Osteoblast (primary cell): ENCODE measurements at regions not wholly inside any gene's neighbourhood (a gene's known extent, or its start where the extent isn't known, plus 50 kb on each side); places are given as distances from the start of the nearest gene placed in this dataset.

ENCODE experiments used
- DNase-seq: peaks from one replicate; pipeline ENCODE4 v3.0.0; 2011; ENCODE audit warnings: low spot score, mixed read lengths; ENCODE audit not compliant: insufficient read length; ENCODE audit errors: missing footprints
- H2AFZ ChIP-seq: 2 replicates; pipeline ENCODE4 v1.6.0; 2011; ENCODE audit warnings: mild to moderate bottlenecking, low read length
- H3K27ac ChIP-seq: 2 replicates; pipeline ENCODE4 v1.5.1; 2011; ENCODE audit warnings: mild to moderate bottlenecking, low read depth, low read length, moderate library complexity
- H3K27me3 ChIP-seq: 2 replicates; pipeline ENCODE4 v1.6.0; 2012; ENCODE audit warnings: mild to moderate bottlenecking, control low read depth, inconsistent platforms, low read length, moderate library complexity; ENCODE audit not compliant: insufficient read depth
- H3K36me3 ChIP-seq: 2 replicates; pipeline ENCODE4 v1.5.1; 2011; ENCODE audit warnings: mild to moderate bottlenecking, low read length, control low read depth, moderate library complexity; ENCODE audit not compliant: insufficient read depth
- H3K4me1 ChIP-seq: 2 replicates; pipeline ENCODE4 v1.5.1; 2011; ENCODE audit warnings: mild to moderate bottlenecking, low read length, control low read depth, moderate library complexity; ENCODE audit not compliant: insufficient read depth
- H3K4me2 ChIP-seq: 2 replicates; pipeline ENCODE4 v1.6.0; 2011; ENCODE audit warnings: mild to moderate bottlenecking, low read length; ENCODE audit not compliant: insufficient read depth
- H3K4me3 ChIP-seq: fragments of 200-600 bp; sonication (generic); 3 replicates; pipeline ENCODE4 v1.5.1; 2012; ENCODE audit warnings: mild to moderate bottlenecking, low read length, inconsistent platforms; ENCODE audit not compliant: insufficient read depth
- H3K79me2 ChIP-seq: 2 replicates; pipeline ENCODE4 v1.6.0; 2012; ENCODE audit warnings: mild to moderate bottlenecking, low read length, control low read depth, inconsistent platforms; ENCODE audit not compliant: insufficient read depth
- H3K9me3 ChIP-seq: 2 replicates; pipeline ENCODE4 v1.5.1; 2011; ENCODE audit warnings: low read depth, low read length, control low read depth
- H4K20me1 ChIP-seq: 2 replicates; pipeline ENCODE4 v1.6.0; 2012; ENCODE audit warnings: mild to moderate bottlenecking, low read length, control low read depth; ENCODE audit not compliant: insufficient read depth
- TF ChIP-seq, protein P1 (sequence below): IDR thresholded peaks from 2 replicates; pipeline ENCODE4 v1.5.1; 2011; ENCODE audit warnings: mild to moderate bottlenecking, low read depth, low read length, moderate library complexity; ENCODE audit errors: extremely low read depth

DNA sequence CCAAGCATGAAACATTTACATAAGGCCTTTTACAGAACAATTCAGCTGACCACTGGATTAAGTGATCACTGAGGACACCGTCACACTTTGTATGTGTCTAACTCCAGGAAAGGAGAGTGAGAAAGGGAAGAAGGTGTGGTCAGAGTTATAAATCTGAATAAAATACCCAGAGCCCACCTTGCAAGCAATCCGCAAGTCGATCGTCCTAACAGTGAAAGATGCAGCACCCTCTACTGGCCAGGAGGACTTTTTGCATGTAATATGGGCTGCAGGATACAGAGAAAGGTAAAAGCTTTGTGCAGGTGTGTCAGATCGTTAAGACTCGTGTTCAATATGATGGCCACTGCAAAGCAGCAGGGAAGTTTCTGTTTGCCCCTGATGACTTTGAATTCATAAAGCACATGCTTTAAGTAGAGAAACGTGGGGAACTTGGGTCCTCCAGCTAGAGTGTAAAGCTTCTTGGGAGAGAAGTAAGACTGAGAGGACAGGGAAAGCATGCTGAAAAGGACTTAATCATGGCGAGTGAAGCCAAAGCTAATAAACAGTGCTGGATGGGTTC, 68.5 kb upstream of the BMPER start:
- peak overlapping the region; percentile 3 for H2AFZ ChIP-seq
- DNase-seq, result no peak
- TF ChIP-seq, protein P1, sequence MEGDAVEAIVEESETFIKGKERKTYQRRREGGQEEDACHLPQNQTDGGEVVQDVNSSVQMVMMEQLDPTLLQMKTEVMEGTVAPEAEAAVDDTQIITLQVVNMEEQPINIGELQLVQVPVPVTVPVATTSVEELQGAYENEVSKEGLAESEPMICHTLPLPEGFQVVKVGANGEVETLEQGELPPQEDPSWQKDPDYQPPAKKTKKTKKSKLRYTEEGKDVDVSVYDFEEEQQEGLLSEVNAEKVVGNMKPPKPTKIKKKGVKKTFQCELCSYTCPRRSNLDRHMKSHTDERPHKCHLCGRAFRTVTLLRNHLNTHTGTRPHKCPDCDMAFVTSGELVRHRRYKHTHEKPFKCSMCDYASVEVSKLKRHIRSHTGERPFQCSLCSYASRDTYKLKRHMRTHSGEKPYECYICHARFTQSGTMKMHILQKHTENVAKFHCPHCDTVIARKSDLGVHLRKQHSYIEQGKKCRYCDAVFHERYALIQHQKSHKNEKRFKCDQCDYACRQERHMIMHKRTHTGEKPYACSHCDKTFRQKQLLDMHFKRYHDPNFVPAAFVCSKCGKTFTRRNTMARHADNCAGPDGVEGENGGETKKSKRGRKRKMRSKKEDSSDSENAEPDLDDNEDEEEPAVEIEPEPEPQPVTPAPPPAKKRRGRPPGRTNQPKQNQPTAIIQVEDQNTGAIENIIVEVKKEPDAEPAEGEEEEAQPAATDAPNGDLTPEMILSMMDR, result peak; percentile 39
- H3K36me3 ChIP-seq, result no peaks in the 10 kb centered on the region
- no peaks in the 10 kb centered on the region for H3K27me3 ChIP-seq
- no peaks in the 10 kb centered on the region for H3K79me2 ChIP-seq
- H3K9me3 ChIP-seq, result no peaks in the 10 kb centered on the region
- H3K4me2 ChIP-seq, result peak overlapping the region; percentile 28
- no peaks in the 10 kb centered on the region for H4K20me1 ChIP-seq
- H3K27ac ChIP-seq, result no peak overlapping the region
- H3K4me3 ChIP-seq, result no peak overlapping the region
- H3K4me1 ChIP-seq, result peaks cover 14% of the 10 kb centered on the region

DNA sequence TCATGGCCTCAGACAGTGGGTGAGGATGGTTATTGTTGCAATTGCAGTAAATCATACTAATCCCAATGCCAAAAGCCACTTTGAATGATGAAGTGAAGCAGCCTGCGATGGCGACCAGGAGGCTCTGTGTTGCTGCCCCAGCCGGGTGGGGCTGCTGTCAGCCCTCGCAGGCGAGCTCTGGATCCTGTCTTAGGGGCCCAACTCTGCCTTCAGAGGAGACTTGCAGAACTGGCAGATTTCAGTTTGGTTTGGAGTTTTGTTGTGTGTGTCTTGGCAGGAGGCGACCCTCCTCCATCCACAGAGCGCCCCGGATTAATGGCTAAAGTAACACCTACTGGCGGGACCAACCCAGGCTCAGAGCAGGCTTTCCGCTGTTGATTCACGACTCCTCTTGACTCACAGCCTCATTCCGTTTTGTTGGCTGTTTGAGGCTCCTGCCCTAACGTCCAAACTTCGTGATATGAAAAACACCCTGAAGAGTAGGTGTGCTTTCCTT, 67.9 kb upstream of the BMPER start:
- H3K4me1 ChIP-seq, result peaks cover 14% of the 10 kb centered on the region
- H3K4me2 ChIP-seq, result peak overlapping the region; percentile 28
- H4K20me1 ChIP-seq, result no peaks in the 10 kb centered on the region
- no peaks in the 10 kb centered on the region for H3K36me3 ChIP-seq
- H3K9me3 ChIP-seq, result no peaks in the 10 kb centered on the region
- peak overlapping the region; percentile 3 for H2AFZ ChIP-seq
- no peaks in the 10 kb centered on the region for H3K79me2 ChIP-seq
- H3K27ac ChIP-seq, result no peak overlapping the region
- no peak overlapping the region for H3K4me3 ChIP-seq
- TF ChIP-seq, protein P1, result no peak
- H3K27me3 ChIP-seq, result no peaks in the 10 kb centered on the region
- DNase-seq, result no peak

DNA sequence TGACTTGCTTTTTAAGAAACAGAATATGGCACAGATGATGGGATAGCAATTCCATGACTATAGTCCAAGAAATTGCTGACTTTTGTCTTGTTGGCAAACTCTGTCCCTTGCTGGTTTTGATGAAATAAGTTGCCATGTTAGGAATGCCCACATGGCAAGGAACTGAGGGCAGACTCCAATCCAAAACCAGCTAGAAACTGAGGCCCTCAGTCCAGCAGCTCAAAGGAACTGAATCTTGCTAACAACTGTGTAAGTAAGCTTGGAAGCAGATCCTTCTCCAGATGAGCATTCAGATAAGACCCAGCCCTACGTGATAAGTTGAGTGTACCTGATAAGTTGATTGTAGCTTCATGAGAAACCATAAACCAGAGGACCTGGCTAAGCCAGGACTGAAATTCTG, 64.3 kb upstream of the BMPER start:
- H3K4me3 ChIP-seq, result no peak overlapping the region
- no peak for DNase-seq
- H3K4me1 ChIP-seq, result peaks cover 14% of the 10 kb centered on the region
- TF ChIP-seq, protein P1, result no peak
- H2AFZ ChIP-seq, result no peak overlapping the region
- H3K36me3 ChIP-seq, result no peaks in the 10 kb centered on the region
- H3K27me3 ChIP-seq, result no peaks in the 10 kb centered on the region
- H3K9me3 ChIP-seq, result no peaks in the 10 kb centered on the region
- no peaks in the 10 kb centered on the region for H4K20me1 ChIP-seq
- no peak overlapping the region for H3K27ac ChIP-seq
- H3K4me2 ChIP-seq, result no peak overlapping the region
- no peaks in the 10 kb centered on the region for H3K79me2 ChIP-seq

DNA sequence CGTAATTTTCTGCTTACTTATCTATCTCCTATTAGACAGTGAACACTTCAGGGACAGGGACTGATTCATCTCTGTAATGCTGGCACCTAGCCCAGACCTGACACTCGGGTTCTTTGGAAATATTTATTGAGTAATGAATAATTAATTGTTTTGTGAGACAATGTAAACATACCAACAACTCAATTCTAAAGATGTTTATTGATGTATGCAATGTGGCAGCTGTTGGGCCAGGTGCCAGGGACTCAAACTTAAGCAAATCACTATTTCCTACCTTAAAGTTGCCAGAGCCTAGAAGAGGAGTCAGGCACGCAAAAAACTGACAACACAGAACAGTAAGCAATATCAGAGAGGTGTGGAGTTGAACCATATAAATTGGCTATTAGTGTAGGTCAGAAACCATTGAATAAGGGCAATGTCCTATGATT, 63.6 kb upstream of the BMPER start:
- Histone ChIP-seq H3K4me3 (no peak overlapping the region), H3K79me2 (no peaks in the 10 kb centered on the region), H3K36me3 (no peaks in the 10 kb centered on the region), H3K4me1 (peaks cover 17% of the 10 kb centered on the region), H3K9me3 (no peaks in the 10 kb centered on the region), H3K4me2 (no peak overlapping the region), H3K27me3 (no peaks in the 10 kb centered on the region), H3K27ac (no peak overlapping the region), H2AFZ (no peak overlapping the region), H4K20me1 (no peaks in the 10 kb centered on the region)
- TF ChIP-seq, protein P1, result no peak
- no peak for DNase-seq
